GM19025 (cell line): ENCODE measurements at regions not wholly inside any gene's neighbourhood (a gene's known extent, or its start where the extent isn't known, plus 50 kb on each side); places are given as distances from the start of the nearest gene placed in this dataset.

Experiments
- ATAC-seq: cut with Tn5 transposase; IDR thresholded peaks from one replicate; pipeline ENCODE4 v1.9.1; 2021; ENCODE audit warnings: mild to moderate bottlenecking, low read depth, moderate library complexity; ENCODE audit not compliant: unreplicated experiment

GRCh38 chr6:139820210-139820609, 445.8 kb upstream of the CITED2 start:
- no peak for ATAC-seq

DNA sequence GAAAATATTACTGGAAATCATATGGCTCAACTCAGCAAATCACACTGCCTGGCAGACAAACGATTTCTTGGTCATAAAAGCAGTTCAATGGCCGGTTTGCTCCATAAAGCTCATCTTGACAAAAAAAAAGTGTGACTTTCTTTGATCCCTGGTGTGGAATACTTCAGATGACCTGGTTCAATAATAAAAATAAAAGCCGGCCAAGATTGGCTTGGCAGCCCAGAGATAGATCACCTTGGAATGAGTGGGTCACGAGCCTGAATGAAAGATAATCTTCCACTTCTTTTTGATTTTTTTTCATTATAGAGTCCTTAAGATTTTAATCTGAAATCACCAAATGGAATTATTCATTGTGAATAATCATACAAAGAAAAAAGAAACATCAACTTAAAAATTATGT, 445.3 kb upstream of the CITED2 start:
- no peak for ATAC-seq

- no peak for ATAC-seq
Observed at GRCh38 chr6:139812939-139813338, 438.5 kb upstream of the CITED2 start.

GRCh38 chr6:139801571-139802321, 427.3 kb upstream of the CITED2 start:
- no peak for ATAC-seq

- ATAC-seq, result peak; percentile 50
Observed at GRCh38 chr6:139800837-139801236, 426.4 kb upstream of the CITED2 start.

- ATAC-seq, result no peak
Observed at GRCh38 chr6:139790527-139790926, 416.1 kb upstream of the CITED2 start.

DNA sequence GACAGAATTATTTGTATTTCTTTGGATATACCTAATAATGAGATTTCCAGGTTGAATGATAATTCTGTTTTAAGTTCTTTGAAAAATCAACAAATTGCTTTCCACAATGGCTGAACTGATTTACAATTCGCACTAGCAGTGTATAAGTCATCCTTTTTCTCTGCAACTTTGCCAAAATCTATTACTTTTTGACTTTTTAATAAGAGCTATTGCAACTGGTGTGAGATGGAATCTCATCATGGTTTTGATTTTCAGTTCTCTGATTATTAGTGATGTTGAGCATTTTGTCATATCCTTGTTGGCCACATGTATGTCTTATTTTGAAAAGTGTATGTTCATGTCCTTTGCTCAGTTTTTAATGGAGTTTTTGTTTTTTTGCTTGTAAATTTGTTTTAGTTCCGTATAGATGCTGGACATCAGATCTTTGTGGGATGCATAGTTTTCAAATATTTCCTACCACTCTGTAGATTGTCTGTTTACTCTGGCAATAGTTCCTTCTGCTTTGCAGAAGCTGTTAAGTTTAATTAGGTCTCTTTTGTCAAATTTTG, 409.8 kb upstream of the CITED2 start:
- ATAC-seq, result no peak

DNA sequence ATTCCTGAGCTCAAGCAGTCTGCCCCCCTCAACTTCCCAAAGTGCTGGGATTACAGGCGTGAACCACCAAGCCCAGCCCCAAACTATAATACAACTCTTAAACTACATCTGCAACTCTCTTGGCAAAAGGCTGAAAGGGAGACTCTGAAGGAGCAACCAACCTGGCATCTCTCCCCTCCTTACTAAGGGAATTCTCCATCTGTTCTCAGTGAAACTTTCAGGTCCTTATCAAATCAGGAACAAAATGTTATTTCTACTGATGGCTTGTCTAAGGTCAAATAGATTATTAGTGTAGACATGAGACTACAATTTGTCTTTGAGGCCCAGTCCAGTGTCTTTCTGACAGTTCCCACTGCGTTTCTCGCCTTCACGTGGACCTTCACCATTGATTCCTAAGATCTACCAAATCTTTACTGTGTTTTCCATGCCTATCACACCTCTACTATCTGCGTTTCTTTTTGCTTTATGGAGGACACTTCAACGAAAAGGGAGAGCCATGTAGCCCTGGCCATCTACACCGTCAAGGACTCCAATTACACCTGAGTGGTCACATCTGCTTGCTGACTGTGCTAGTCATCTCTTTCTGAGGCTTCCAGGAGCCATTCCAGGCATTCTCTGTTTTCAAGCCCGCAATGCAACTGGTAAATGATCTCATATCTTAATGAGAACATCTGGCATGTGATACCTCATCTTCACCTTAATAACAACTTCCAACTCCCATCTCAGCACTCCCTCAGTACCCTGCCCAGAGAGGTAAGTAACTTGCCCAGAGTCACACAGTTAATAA, 405.7 kb upstream of the CITED2 start:
- no peak for ATAC-seq

DNA sequence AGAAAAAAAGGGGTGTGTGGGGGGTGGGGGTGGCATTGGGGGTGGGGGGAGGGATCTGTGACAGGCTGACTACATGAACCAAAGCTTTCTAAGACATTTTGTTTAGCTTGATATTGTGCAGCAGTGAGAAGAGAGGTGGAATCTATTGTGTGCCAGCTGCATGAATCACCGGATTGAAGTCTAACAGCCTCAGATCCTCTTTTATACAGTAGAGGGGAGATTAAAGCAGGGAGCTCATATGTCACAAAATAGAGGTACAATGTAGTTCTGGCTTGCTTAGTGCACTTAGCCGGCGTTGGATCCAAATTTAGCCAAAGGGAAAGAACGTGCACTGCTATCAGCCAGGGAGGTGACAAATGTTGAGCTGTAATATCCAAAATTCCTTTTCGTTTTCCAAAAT, 404.2 kb upstream of the CITED2 start:
- no peak for ATAC-seq

DNA sequence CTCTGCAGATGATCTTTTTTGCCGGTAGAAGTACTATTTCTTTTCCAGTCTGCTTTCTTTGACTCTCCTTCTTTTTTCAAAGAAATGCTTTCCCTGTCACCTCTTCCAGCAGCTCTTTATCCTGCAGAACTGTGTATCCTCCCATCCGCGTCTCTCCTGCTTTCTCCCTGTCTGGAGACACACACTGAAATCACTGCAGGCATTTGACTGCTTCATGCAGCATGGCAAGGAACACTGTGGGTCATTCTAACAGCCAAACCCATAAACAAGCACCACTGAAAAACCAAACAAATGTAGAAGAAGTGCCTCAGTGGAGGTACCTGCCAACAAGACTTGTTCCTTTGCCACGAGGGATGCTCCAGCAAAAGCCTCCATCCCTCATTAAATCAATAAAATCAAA, 403.7 kb upstream of the CITED2 start:
- ATAC-seq, result no peak

- ATAC-seq, result no peak
Observed at GRCh38 chr6:139777202-139777970, 402.9 kb upstream of the CITED2 start.

- no peak for ATAC-seq
Observed at GRCh38 chr6:139776041-139776440, 401.6 kb upstream of the CITED2 start.

GRCh38 chr6:139768196-139768595, 393.7 kb upstream of the CITED2 start:
- ATAC-seq, result no peak

- no peak for ATAC-seq
Observed at GRCh38 chr6:139766796-139767195, 392.3 kb upstream of the CITED2 start.

DNA sequence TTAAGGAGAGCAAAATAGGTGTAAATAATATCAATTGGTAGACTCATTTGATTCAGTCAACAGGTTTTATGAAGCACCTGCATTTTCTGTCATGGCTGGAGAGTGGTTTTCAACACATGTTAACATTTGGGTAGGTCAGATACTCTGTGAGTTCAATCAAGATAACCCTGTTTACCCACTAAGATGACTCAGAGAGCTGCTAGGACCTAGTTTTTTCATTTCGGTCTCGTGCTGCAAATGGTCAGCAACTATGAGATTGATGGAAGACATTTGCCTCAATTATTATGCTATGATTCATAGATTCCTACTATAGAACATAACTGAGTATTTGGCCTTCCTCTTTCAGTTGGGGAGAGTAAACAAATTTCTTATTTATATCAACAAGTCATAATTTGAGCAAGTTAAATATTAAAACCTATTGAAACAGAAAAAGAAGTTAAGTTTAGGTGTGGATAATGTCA, 391.4 kb upstream of the CITED2 start:
- no peak for ATAC-seq

GRCh38 chr6:139764498-139764986, 390.1 kb upstream of the CITED2 start:
- ATAC-seq, result peak; percentile 81

DNA sequence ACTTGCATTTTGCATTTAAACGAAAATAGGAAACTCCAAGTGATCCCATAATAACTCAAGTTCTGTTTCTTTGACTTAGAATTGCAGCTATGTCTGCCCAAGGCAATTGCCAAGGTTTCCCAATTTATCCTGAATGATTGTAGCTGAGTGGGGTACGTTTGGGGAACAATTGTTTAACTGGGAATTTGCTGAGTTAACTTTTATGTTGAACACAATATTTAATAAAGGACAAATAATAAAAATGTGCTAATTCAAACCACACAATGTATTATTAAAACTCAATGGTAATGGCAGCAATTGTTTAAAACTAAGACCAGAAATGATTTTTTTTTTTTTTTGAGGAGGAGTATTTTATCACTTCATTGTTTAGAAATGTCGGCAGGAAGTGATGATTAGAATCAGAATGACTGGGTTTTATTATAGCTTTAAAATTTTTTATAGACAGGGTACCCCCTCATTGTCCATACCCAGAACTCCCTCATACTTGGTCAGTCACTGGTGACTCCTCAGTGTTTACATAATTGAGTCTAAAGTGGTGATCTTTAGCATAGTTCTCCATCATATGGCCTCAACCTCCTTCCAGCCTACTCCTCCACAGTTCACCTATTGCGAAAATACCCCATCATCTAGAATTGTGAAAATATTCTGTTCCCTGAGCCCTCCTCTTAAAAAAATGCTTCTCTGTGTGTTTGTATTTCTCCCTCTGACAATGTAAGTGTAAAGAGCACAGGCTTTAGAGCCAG, 389.2 kb upstream of the CITED2 start:
- ATAC-seq, result no peak

DNA sequence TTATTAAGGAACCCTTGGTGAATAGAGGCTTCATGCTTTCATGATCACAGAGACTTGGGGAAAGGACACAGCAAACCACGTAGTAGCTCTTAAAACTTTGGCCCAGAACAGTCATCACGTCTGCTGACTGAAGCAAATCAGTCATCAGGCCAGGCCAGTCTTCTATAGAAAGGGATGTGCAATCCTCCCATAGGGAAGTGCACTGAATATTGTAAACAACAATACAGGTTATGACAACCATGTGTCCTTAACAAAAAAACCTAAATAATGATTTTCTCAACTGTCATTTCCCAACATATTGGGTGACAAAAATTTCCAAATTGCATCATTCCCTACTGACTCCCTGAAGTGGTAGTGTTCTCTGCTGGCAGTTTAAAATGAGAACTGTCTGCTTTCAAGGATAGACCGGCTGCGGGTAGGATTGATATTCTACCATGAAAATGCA, 388.2 kb upstream of the CITED2 start:
- no peak for ATAC-seq

DNA sequence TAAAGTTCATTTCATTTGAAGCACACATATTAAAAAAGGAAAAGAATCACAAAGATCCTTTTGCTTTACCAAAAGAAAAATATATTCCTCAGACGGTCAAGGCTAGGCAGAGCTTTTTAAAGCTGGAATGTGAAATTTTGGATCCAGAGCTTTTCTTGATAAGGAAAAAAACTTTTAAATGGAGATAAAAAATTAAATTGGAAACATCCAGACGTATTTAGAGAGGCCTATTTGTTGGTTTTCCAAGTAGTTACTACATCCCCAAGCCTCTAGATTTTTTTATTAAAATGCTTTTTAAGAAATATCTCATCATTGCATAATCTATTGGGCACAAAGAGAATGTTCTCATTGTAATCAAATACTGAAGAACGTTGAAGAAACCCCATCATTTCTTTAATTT, 385.7 kb upstream of the CITED2 start:
- ATAC-seq, result no peak

- no peak for ATAC-seq
Observed at GRCh38 chr6:139759086-139759485, 384.6 kb upstream of the CITED2 start.
